Neural cell (in vitro differentiated cells): ENCODE measurements at regions not wholly inside any gene's neighbourhood (a gene's known extent, or its start where the extent isn't known, plus 50 kb on each side); places are given as distances from the start of the nearest gene placed in this dataset.

ENCODE experiments used
- H2AFZ ChIP-seq: fragments of 200-600, 300-800 bp; sonication (generic), shearing (Covaris generic); 2 replicates; pipeline ENCODE4 v1.6.0; 2014; ENCODE audit warnings: low read depth, mild to moderate bottlenecking, antibody characterized with exemption, low read length, moderate library complexity
- H3F3A ChIP-seq: fragments of 200-600 bp; shearing (Covaris generic); 2 replicates; pipeline ENCODE4 v1.6.1; 2016; ENCODE audit warnings: mild to moderate bottlenecking, moderate library complexity, mixed read lengths, antibody characterized with exemption, low read length; ENCODE audit not compliant: insufficient read depth, poor library complexity, severe bottlenecking
- H3K27ac ChIP-seq: fragments of 200-600, 300-800 bp; sonication (generic), shearing (Covaris generic); 2 replicates; pipeline ENCODE4 v1.5.1; 2014; ENCODE audit warnings: mild to moderate bottlenecking, low read length, moderate library complexity
- H3K27me3 ChIP-seq: fragments of 300-800, 200-600 bp; sonication (generic), shearing (Covaris generic); 2 replicates; pipeline ENCODE4 v1.6.0; 2014; ENCODE audit warnings: mild to moderate bottlenecking, low read depth, low read length, moderate library complexity; ENCODE audit not compliant: insufficient read depth
- H3K36me3 ChIP-seq: fragments of 300-800, 200-600 bp; sonication (generic), shearing (Covaris generic); 2 replicates; pipeline ENCODE4 v1.5.1; 2014; ENCODE audit warnings: mild to moderate bottlenecking, antibody characterized with exemption, low read length, moderate library complexity; ENCODE audit not compliant: insufficient read depth
- H3K4me2 ChIP-seq: fragments of 300-800, 200-600 bp; sonication (generic), shearing (Covaris generic); 2 replicates; pipeline ENCODE4 v1.6.0; 2014; ENCODE audit warnings: mild to moderate bottlenecking, low read length
- H3K4me3 ChIP-seq: fragments of 300-800, 200-600 bp; sonication (generic), shearing (Covaris generic); 2 replicates; pipeline ENCODE4 v1.5.1; 2014; ENCODE audit warnings: mild to moderate bottlenecking, low read length, moderate library complexity
- H3K79me2 ChIP-seq: fragments of 200-600 bp; shearing (Covaris generic); replicated peaks from 2 replicates; pipeline ENCODE4 v1.6.0; 2014; ENCODE audit warnings: mild to moderate bottlenecking, low read length, moderate library complexity; ENCODE audit not compliant: insufficient read depth
- H3K9ac ChIP-seq: fragments of 300-800, 200-600 bp; sonication (generic), shearing (Covaris generic); 2 replicates; pipeline ENCODE4 v1.6.1; 2016; ENCODE audit warnings: mild to moderate bottlenecking, low read length, mixed read lengths
- H3K9me2 ChIP-seq: fragments of 200-600 bp; shearing (Covaris generic); 2 replicates; pipeline ENCODE4 v1.6.1; 2016; ENCODE audit warnings: mild to moderate bottlenecking, low read length, mixed read lengths; ENCODE audit not compliant: insufficient read depth
- H3K9me3 ChIP-seq: fragments of 200-600, 300-800 bp; sonication (generic), shearing (Covaris generic); 2 replicates; pipeline ENCODE4 v1.6.1; 2016; ENCODE audit warnings: mild to moderate bottlenecking, mixed run types, low read length, moderate library complexity, mixed read lengths
- H4K20me1 ChIP-seq: fragments of 200-600 bp; shearing (Covaris generic); 2 replicates; pipeline ENCODE4 v1.6.1; 2016; ENCODE audit warnings: mild to moderate bottlenecking, mixed run types; ENCODE audit not compliant: insufficient read depth
- CTCF ChIP-seq: fragments of 450-650 bp; IDR thresholded peaks from 2 replicates; pipeline ENCODE4 v1.5.1; 2014; ENCODE audit warnings: antibody characterized with exemption, mild to moderate bottlenecking, moderate library complexity; ENCODE audit not compliant: poor library complexity, severe bottlenecking
- EP300 ChIP-seq: fragments of 450-650 bp; conservative IDR thresholded peaks from 2 replicates; pipeline ENCODE4 v1.6.1; 2014; ENCODE audit warnings: antibody characterized with exemption, mild to moderate bottlenecking, moderate library complexity; ENCODE audit not compliant: poor library complexity, severe bottlenecking
- EZH2 ChIP-seq: fragments of 200-600, 300-800 bp; shearing (Covaris generic), sonication (generic); IDR thresholded peaks from 2 replicates; pipeline ENCODE4 v1.6.1; 2014; ENCODE audit warnings: antibody characterized with exemption, low read length, borderline replicate concordance, mild to moderate bottlenecking; ENCODE audit not compliant: insufficient read depth, poor library complexity, severe bottlenecking
- MXI1 ChIP-seq: fragments of 450-650 bp; conservative IDR thresholded peaks from 2 replicates; pipeline ENCODE4 v1.6.1; 2014; ENCODE audit warnings: antibody characterized with exemption, mild to moderate bottlenecking; ENCODE audit not compliant: poor library complexity, severe bottlenecking
- POLR2AphosphoS5 ChIP-seq: IDR thresholded peaks from 2 replicates; pipeline ENCODE4 v1.6.1; 2012
- RAD21 ChIP-seq: fragments of 450-650 bp; conservative IDR thresholded peaks from 2 replicates; pipeline ENCODE4 v1.6.1; 2014; ENCODE audit warnings: antibody characterized with exemption, mild to moderate bottlenecking, moderate library complexity
- REST ChIP-seq: IDR thresholded peaks from 2 replicates; pipeline ENCODE4 v1.6.1; 2012; ENCODE audit warnings: borderline replicate concordance
- SMC3 ChIP-seq: fragments of 450-650 bp; conservative IDR thresholded peaks from 2 replicates; pipeline ENCODE4 v1.6.1; 2014; ENCODE audit warnings: antibody characterized with exemption, mild to moderate bottlenecking, moderate library complexity; ENCODE audit not compliant: poor library complexity
- TAF1 ChIP-seq: IDR thresholded peaks from 2 replicates; pipeline ENCODE4 v1.6.1; 2012; ENCODE audit warnings: low read depth

GRCh38 chr13:104043184-104043583 lies 977.0 kb upstream of the SLC10A2 start:
- H3K4me2 ChIP-seq: no peak overlapping the region
- H3F3A ChIP-seq: no peaks in the 10 kb centered on the region
- H3K9me3 ChIP-seq: no peaks in the 10 kb centered on the region
- no peak overlapping the region for H3K27ac ChIP-seq
- H4K20me1 ChIP-seq: no peaks in the 10 kb centered on the region
- TF ChIP-seq RAD21: no peak
- no peak for TF ChIP-seq MXI1
- no peak for TF ChIP-seq TAF1
- TF ChIP-seq SMC3: no peak
- no peak for TF ChIP-seq REST
- TF ChIP-seq EZH2: no peak
- TF ChIP-seq POLR2AphosphoS5: no peak
- no peak overlapping the region for H3K4me3 ChIP-seq
- H2AFZ ChIP-seq: no peak overlapping the region
- no peaks in the 10 kb centered on the region for H3K9me2 ChIP-seq
- no peaks in the 10 kb centered on the region for H3K27me3 ChIP-seq
- H3K79me2 ChIP-seq: no peaks in the 10 kb centered on the region
- H3K9ac ChIP-seq: no peak overlapping the region
- no peaks in the 10 kb centered on the region for H3K36me3 ChIP-seq

- Histone ChIP-seq H3K79me2 (no peaks in the 10 kb centered on the region), H3K9ac (no peak overlapping the region), H3K4me3 (no peak overlapping the region), H3K9me3 (no peaks in the 10 kb centered on the region), H3K27ac (no peak overlapping the region), H3K4me2 (no peak overlapping the region), H2AFZ (no peak overlapping the region), H3K36me3 (no peaks in the 10 kb centered on the region), H3F3A (no peaks in the 10 kb centered on the region), H3K9me2 (no peaks in the 10 kb centered on the region), H3K27me3 (no peaks in the 10 kb centered on the region), H4K20me1 (no peaks in the 10 kb centered on the region)
- no peak for TF ChIP-seq SMC3
- no peak for TF ChIP-seq MXI1
- no peak for TF ChIP-seq REST
- TF ChIP-seq TAF1: no peak
- TF ChIP-seq RAD21: no peak
- TF ChIP-seq POLR2AphosphoS5: no peak
- TF ChIP-seq CTCF: no peak
- TF ChIP-seq EP300: no peak
- TF ChIP-seq EZH2: no peak
Measured at GRCh38 chr13:104034891-104035290, 968.7 kb upstream of the SLC10A2 start.
